Vagina (tissue), 2 donors: ENCODE measurements at regions not wholly inside any gene's neighbourhood (a gene's known extent, or its start where the extent isn't known, plus 50 kb on each side); places are given as distances from the start of the nearest gene placed in this dataset.

ENCODE experiments used
- POLR2A ChIP-seq, 2 donors: fragments of 450-650 bp; IDR thresholded peaks; one replicate each; pipeline ENCODE4 v1.6.1; 2017; ENCODE audit warnings: antibody characterized with exemption in 2 of 2, mild to moderate bottlenecking in 2 of 2, moderate library complexity in 2 of 2
- POLR2AphosphoS5 ChIP-seq, 2 donors: sonication (generic); formaldehyde crosslinking; IDR thresholded peaks; one replicate each; pipeline ENCODE4 v1.9.0; 2017; ENCODE audit warnings: antibody characterized with exemption in 2 of 2, mild to moderate bottlenecking in 2 of 2, low read depth in 1 of 2; ENCODE audit not compliant: insufficient read depth in 1 of 2
- TF ChIP-seq, protein P1 (sequence below), 3 experiments: fragments of 450-650 bp in 2 of 3; fragments of 200-600 bp in 1 of 3; sonication (generic) in 1 of 3; IDR thresholded peaks; one replicate each; pipeline ENCODE4 v1.5.1; 2017 to 2019; ENCODE audit warnings: antibody characterized with exemption in 3 of 3, mild to moderate bottlenecking in 2 of 3, moderate library complexity in 2 of 3

DNA sequence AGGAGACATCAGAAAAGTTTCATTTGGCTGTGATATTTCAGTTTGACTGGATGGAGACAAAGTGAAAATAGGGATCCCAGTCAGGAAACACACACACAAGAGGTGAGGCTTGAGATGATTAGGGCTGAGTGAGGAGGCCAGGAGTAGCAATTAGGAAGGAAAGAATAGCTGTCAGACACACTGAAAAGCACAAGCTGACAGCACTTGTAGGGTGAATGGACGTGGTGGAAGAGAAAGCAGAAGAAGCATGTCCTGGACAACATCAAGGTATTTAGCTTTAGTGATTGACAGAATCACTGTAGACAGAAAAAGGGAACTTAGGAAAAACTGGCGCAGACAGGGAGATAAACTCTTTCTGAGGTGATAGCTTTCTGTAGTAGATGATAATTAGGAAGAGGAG lies 347.7 kb downstream of the TGFB2 start:
- TF ChIP-seq POLR2A (IDR thresholded peaks at IDR 0.05) (no peak), POLR2AphosphoS5 (IDR thresholded peaks at IDR 0.05; ENCODE audit: insufficient read depth in 1 of 2, low read depth in 1 of 2) (no peak)
- TF ChIP-seq, protein P1, sequence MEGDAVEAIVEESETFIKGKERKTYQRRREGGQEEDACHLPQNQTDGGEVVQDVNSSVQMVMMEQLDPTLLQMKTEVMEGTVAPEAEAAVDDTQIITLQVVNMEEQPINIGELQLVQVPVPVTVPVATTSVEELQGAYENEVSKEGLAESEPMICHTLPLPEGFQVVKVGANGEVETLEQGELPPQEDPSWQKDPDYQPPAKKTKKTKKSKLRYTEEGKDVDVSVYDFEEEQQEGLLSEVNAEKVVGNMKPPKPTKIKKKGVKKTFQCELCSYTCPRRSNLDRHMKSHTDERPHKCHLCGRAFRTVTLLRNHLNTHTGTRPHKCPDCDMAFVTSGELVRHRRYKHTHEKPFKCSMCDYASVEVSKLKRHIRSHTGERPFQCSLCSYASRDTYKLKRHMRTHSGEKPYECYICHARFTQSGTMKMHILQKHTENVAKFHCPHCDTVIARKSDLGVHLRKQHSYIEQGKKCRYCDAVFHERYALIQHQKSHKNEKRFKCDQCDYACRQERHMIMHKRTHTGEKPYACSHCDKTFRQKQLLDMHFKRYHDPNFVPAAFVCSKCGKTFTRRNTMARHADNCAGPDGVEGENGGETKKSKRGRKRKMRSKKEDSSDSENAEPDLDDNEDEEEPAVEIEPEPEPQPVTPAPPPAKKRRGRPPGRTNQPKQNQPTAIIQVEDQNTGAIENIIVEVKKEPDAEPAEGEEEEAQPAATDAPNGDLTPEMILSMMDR (IDR thresholded peaks at IDR 0.05) = no peak
